ENCODE measurements at regions not wholly inside any gene's neighbourhood (a gene's known extent, or its start where the extent isn't known, plus 50 kb on each side); places are given as distances from the start of the nearest gene placed in this dataset.

DNA sequence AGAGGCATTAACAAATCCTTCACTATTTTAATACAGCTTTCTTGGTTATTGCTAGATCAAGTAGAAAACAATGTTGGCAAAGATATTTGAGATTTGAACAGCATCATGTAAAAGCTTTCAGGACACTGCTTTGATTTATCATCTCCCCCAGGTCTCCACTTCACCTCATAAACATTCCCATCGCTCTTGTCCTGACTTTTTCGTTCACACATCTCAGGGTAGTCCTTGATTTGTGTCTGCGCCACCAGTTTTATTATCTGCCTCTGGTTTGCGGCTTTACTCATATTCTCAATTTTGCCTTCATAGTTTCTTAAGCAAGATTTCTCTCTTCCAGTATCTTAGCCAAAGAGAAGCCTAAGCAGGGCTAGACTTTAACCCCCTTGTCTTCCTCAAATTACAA, 63.5 kb upstream of the ROR1 start:
- H3F3A ChIP-seq (ENCODE audit: insufficient read depth, low read length): peaks cover 17% of the 10 kb centered on the region
- no peaks in the 10 kb centered on the region for H3K9me3 ChIP-seq (replicated peaks; ENCODE audit: insufficient read depth, low read length)
- no peak overlapping the region for H3K27ac ChIP-seq (ENCODE audit: low read length)
- H3K27me3 ChIP-seq (replicated peaks; ENCODE audit: insufficient read depth, low read length): no peaks in the 10 kb centered on the region
- no peaks in the 10 kb centered on the region for H3K9me2 ChIP-seq (replicated peaks; ENCODE audit: insufficient read depth, low read length)
- no peak for DNase-seq
- H2AFZ ChIP-seq (ENCODE audit: low read length): no peak overlapping the region
- H3K4me2 ChIP-seq (ENCODE audit: low read depth, low read length): no peak overlapping the region
- H3K4me1 ChIP-seq (ENCODE audit: low read length): peaks cover 23% of the 10 kb centered on the region
- no peaks in the 10 kb centered on the region for H3K79me2 ChIP-seq (ENCODE audit: low read length)
- no peaks in the 10 kb centered on the region for H3K36me3 ChIP-seq (replicated peaks; ENCODE audit: insufficient read depth, low read length)
- no peaks in the 10 kb centered on the region for H4K20me1 ChIP-seq (ENCODE audit: insufficient read depth, low read length)
- H3K4me3 ChIP-seq (ENCODE audit: low read length): no peak overlapping the region
- no peak overlapping the region for H3K9ac ChIP-seq (ENCODE audit: low read length)
- no peak for TF ChIP-seq EZH2 (optimal IDR thresholded peaks at IDR 0.05; ENCODE audit: low read depth, low read length)
- TF ChIP-seq EZH2phosphoT487 (IDR thresholded peaks at IDR 0.05; ENCODE audit: low read length): no peak
- TF ChIP-seq CTCF (IDR thresholded peaks at IDR 0.05; ENCODE audit: low read length): no peak

- TF ChIP-seq EZH2phosphoT487 (IDR thresholded peaks at IDR 0.05; ENCODE audit: low read length) (no peak), CTCF (IDR thresholded peaks at IDR 0.05; ENCODE audit: low read length) (no peak), EZH2 (optimal IDR thresholded peaks at IDR 0.05; ENCODE audit: low read depth, low read length) (no peak)
- peaks cover 23% of the 10 kb centered on the region for H3K4me1 ChIP-seq (ENCODE audit: low read length)
- H3K79me2 ChIP-seq (ENCODE audit: low read length): no peaks in the 10 kb centered on the region
- no peak overlapping the region for H3K27ac ChIP-seq (ENCODE audit: low read length)
- no peak overlapping the region for H3K9ac ChIP-seq (ENCODE audit: low read length)
- no peak overlapping the region for H3K4me3 ChIP-seq (ENCODE audit: low read length)
- H3K4me2 ChIP-seq (ENCODE audit: low read depth, low read length): no peak overlapping the region
- no peaks in the 10 kb centered on the region for H3K27me3 ChIP-seq (replicated peaks; ENCODE audit: insufficient read depth, low read length)
- no peaks in the 10 kb centered on the region for H4K20me1 ChIP-seq (ENCODE audit: insufficient read depth, low read length)
- H3F3A ChIP-seq (ENCODE audit: insufficient read depth, low read length): peaks cover 17% of the 10 kb centered on the region
- no peaks in the 10 kb centered on the region for H3K9me3 ChIP-seq (replicated peaks; ENCODE audit: insufficient read depth, low read length)
- no peaks in the 10 kb centered on the region for H3K9me2 ChIP-seq (replicated peaks; ENCODE audit: insufficient read depth, low read length)
- no peaks in the 10 kb centered on the region for H3K36me3 ChIP-seq (replicated peaks; ENCODE audit: insufficient read depth, low read length)
- no peak overlapping the region for H2AFZ ChIP-seq (ENCODE audit: low read length)
- no peak for DNase-seq
These were observed 62.9 kb upstream of the ROR1 start for GRCh38 chr1:63710761-63711380.

DNA sequence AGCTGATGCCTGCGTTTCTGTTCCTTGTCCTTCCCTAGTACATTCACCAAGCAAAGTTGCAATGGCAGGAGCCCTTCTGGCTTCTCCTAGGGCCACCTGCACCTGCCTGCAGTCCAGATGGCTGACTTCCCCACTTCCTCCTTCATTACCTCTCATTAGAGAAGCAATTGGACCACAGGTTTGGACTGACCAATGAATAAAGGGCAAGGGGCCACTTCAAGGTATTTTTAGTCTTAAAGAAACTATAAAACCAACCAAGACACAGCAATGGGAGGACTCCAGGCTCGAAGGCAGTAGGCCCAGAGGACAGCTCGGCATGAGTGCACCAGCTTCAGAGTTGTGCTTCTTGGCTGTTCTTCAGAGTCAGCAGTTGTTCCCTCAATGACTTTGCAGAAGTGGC, 60.8 kb upstream of the ROR1 start:
- no peak overlapping the region; the same call in 1 of the 2 replicates for H3K27ac ChIP-seq (ENCODE audit: low read length)
- H3K9me3 ChIP-seq (replicated peaks; ENCODE audit: insufficient read depth, low read length): no peaks in the 10 kb centered on the region
- peak; percentile 27 for DNase-seq
- no peak for TF ChIP-seq EZH2 (optimal IDR thresholded peaks at IDR 0.05; ENCODE audit: low read depth, low read length)
- TF ChIP-seq EZH2phosphoT487 (IDR thresholded peaks at IDR 0.05; ENCODE audit: low read length): no peak
- TF ChIP-seq CTCF (IDR thresholded peaks at IDR 0.05; ENCODE audit: low read length): no peak
- H3K27me3 ChIP-seq (replicated peaks; ENCODE audit: insufficient read depth, low read length): no peaks in the 10 kb centered on the region
- no peaks in the 10 kb centered on the region for H3K36me3 ChIP-seq (replicated peaks; ENCODE audit: insufficient read depth, low read length)
- no peak overlapping the region for H3K4me3 ChIP-seq (ENCODE audit: low read length)
- no peak overlapping the region for H3K9ac ChIP-seq (ENCODE audit: low read length)
- peaks cover 19% of the 10 kb centered on the region for H3F3A ChIP-seq (ENCODE audit: insufficient read depth, low read length)
- peaks cover 33% of the 10 kb centered on the region for H3K4me1 ChIP-seq (ENCODE audit: low read length)
- H4K20me1 ChIP-seq (ENCODE audit: insufficient read depth, low read length): no peaks in the 10 kb centered on the region
- H3K79me2 ChIP-seq (ENCODE audit: low read length): no peaks in the 10 kb centered on the region
- H3K9me2 ChIP-seq (replicated peaks; ENCODE audit: insufficient read depth, low read length): no peaks in the 10 kb centered on the region
- H3K4me2 ChIP-seq (ENCODE audit: low read depth, low read length): peak overlapping the region; percentile 25; the same call in 1 of the 2 replicates
- peak overlapping the region; percentile 39; the same call in 1 of the 2 replicates for H2AFZ ChIP-seq (ENCODE audit: low read length)

Measured in MM.1S (cell line).